PC-9 (cell line): ENCODE measurements at regions not wholly inside any gene's neighbourhood (a gene's known extent, or its start where the extent isn't known, plus 50 kb on each side); places are given as distances from the start of the nearest gene placed in this dataset.
"Not testable (repeated sequence)": the region's sequence is repeated elsewhere in the genome, so short reads cannot be mapped to it uniquely, and the experiment has no call there.

Experiments
- BruUV-seq: library from RNA; stranded (reverse); fragments of 400-500 nt; replicated peaks from 2 replicates; lab custom pipeline; 2021; lab: Mats Ljungman, UMichigan
- CTCF ChIA-PET: fragments of 300-600 bp; sonication (Branson Sonifier 250); formaldehyde crosslinking; loops from one replicate; lab custom pipeline; 2022; ENCODE audit warnings: antibody characterized with exemption; lab: Charles Lee
- POLR2A ChIA-PET: fragments of 300-600 bp; sonication (Branson Sonifier 250); formaldehyde crosslinking; loops from one replicate; lab custom pipeline; 2022; ENCODE audit warnings: antibody characterized with exemption; ENCODE audit not compliant: unreplicated experiment; lab: Charles Lee
- DNase-seq, 2 experiments: peaks; one replicate each; pipeline versions ENCODE4 v3.0.0 to v3.0.0-alpha.2; 2015 to 2022; ENCODE audit warnings: mixed read lengths in 1 of 2
- H2AFZ ChIP-seq: fragments of 200-600 bp; sonication (generic); 2 replicates; pipeline ENCODE4 v1.8.1; 2017; ENCODE audit warnings: antibody characterized with exemption
- H3F3A ChIP-seq: fragments of 200-600 bp; sonication (generic); 2 replicates; pipeline ENCODE4 v1.8.1; 2017; ENCODE audit warnings: antibody characterized with exemption, mild to moderate bottlenecking, low read depth; ENCODE audit not compliant: insufficient read depth
- H3K27ac ChIP-seq: fragments of 200-600 bp; sonication (generic); 2 replicates; pipeline ENCODE4 v1.6.1; 2016; ENCODE audit warnings: mixed run types
- H3K27me3 ChIP-seq: fragments of 200-600 bp; sonication (generic); 2 replicates; pipeline ENCODE4 v1.6.1; 2016; ENCODE audit warnings: low read depth, mixed run types; ENCODE audit not compliant: insufficient read depth
- H3K36me3 ChIP-seq: fragments of 200-600 bp; sonication (generic); 2 replicates; pipeline ENCODE4 v1.6.1; 2016; ENCODE audit warnings: low read depth, mixed run types
- H3K4me1 ChIP-seq: fragments of 200-600 bp; sonication (generic); replicated peaks from 2 replicates; pipeline ENCODE4 v1.6.1; 2016; ENCODE audit warnings: mixed run types; ENCODE audit not compliant: insufficient read depth
- H3K4me2 ChIP-seq: fragments of 200-600 bp; sonication (generic); 2 replicates; pipeline ENCODE4 v1.6.1; 2017; ENCODE audit warnings: mixed run types
- H3K4me3 ChIP-seq: fragments of 200-600 bp; sonication (generic); 2 replicates; pipeline ENCODE4 v1.6.1; 2016; ENCODE audit warnings: mixed run types
- H3K79me2 ChIP-seq: fragments of 200-600 bp; sonication (generic); 2 replicates; pipeline ENCODE4 v1.6.1; 2017; ENCODE audit warnings: low read depth, mixed run types
- H3K9me2 ChIP-seq: fragments of 200-600 bp; sonication (generic); 2 replicates; pipeline ENCODE4 v1.8.1; 2017; ENCODE audit warnings: mild to moderate bottlenecking; ENCODE audit not compliant: insufficient read depth
- H3K9me3 ChIP-seq: fragments of 200-600 bp; sonication (generic); 2 replicates; pipeline ENCODE4 v1.8.1; 2016; ENCODE audit warnings: low read depth; ENCODE audit not compliant: insufficient read depth
- H4K20me1 ChIP-seq: fragments of 200-600 bp; sonication (generic); 2 replicates; pipeline ENCODE4 v1.8.1; 2017; ENCODE audit not compliant: insufficient read depth
- EZH2 ChIP-seq: fragments of 200-600 bp; sonication (generic); IDR thresholded peaks from 2 replicates; pipeline ENCODE4 v1.8.0; 2017; ENCODE audit warnings: antibody characterized with exemption, low read depth
- intact Hi-C: fragments of 100-400 bp; cut with micrococcal nuclease; formaldehyde crosslinking; loops from one replicate; pipeline ENCODE4 v1.10.0; 2022; ENCODE audit not compliant: unreplicated experiment
- TF ChIP-seq, protein P1 (sequence below): fragments of 200-600 bp; sonication (generic); conservative IDR thresholded peaks from 2 replicates; pipeline ENCODE4 v1.6.1; 2017; ENCODE audit warnings: mixed run types, antibody characterized with exemption, mild to moderate bottlenecking, moderate library complexity

DNA sequence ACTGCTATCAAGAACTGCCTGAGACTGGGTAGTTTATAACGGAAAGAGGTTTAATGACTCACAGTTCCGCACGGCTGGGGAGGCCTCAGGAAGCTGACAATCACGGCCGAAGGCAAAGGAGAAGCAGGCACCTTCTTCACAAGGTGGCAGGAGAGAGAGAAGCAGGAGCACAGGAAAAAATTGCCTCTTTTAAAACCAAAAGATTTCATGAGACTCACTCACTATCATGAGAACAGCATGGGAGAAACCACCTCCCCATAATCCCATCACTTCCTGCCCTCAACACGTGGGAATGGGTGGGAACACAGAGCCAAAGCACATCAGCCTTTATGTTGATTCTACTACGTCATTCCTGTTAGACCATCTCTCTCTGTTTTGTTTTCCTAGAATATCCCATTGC is 650.9 kb upstream of the SEMA6D start:
- ChIA-PET CTCF (no interaction called here), POLR2A (no interaction called here)
- no peak overlapping the region for H3K4me3 ChIP-seq
- no peaks in the 10 kb centered on the region for H3F3A ChIP-seq
- H3K27ac ChIP-seq: no peak overlapping the region
- no peak overlapping the region for H3K4me2 ChIP-seq
- no peaks in the 10 kb centered on the region for H3K4me1 ChIP-seq
- H3K9me3 ChIP-seq: no peaks in the 10 kb centered on the region
- no peaks in the 10 kb centered on the region for H3K36me3 ChIP-seq
- no peaks in the 10 kb centered on the region for H3K79me2 ChIP-seq
- no peak overlapping the region for H2AFZ ChIP-seq
- no peaks in the 10 kb centered on the region for H3K9me2 ChIP-seq
- BruUV-seq: no TSS peak
- TF ChIP-seq EZH2: no peak
- TF ChIP-seq, protein P1, sequence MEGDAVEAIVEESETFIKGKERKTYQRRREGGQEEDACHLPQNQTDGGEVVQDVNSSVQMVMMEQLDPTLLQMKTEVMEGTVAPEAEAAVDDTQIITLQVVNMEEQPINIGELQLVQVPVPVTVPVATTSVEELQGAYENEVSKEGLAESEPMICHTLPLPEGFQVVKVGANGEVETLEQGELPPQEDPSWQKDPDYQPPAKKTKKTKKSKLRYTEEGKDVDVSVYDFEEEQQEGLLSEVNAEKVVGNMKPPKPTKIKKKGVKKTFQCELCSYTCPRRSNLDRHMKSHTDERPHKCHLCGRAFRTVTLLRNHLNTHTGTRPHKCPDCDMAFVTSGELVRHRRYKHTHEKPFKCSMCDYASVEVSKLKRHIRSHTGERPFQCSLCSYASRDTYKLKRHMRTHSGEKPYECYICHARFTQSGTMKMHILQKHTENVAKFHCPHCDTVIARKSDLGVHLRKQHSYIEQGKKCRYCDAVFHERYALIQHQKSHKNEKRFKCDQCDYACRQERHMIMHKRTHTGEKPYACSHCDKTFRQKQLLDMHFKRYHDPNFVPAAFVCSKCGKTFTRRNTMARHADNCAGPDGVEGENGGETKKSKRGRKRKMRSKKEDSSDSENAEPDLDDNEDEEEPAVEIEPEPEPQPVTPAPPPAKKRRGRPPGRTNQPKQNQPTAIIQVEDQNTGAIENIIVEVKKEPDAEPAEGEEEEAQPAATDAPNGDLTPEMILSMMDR: no peak
- DNase-seq: no peak
- H3K27me3 ChIP-seq: no peaks in the 10 kb centered on the region
- H4K20me1 ChIP-seq: no peaks in the 10 kb centered on the region
- intact Hi-C loops: no loop called here

DNA sequence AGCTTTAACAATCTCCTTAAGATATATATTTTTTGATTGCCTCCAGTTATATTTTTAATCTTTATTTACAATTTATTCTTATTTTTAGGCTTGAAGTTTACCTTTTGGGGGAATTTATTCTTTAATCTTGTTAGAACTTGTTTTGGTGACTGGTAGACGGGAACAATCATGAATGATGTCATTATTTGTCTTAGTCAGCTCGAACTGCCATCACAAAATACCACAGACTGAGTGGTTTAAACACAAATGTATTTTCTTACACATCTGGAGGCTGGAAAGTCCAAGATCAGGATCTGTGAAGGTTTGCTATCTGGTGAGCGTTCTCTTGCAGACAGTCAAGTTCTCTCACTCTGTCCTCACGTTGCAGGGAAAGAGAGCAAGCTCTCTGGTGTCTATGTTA is 639.5 kb upstream of the SEMA6D start:
- H3K9me3 ChIP-seq, BruUV-seq, DNase-seq, H3K27me3 ChIP-seq, intact Hi-C loops, H3K79me2 ChIP-seq, H3K27ac ChIP-seq, H3K9me2 ChIP-seq, H4K20me1 ChIP-seq, H3K4me2 ChIP-seq, H3K4me3 ChIP-seq, H3K4me1 ChIP-seq, POLR2A ChIA-PET, H2AFZ ChIP-seq, CTCF ChIA-PET, H3F3A ChIP-seq, H3K36me3 ChIP-seq: not testable (repeated sequence)

DNA sequence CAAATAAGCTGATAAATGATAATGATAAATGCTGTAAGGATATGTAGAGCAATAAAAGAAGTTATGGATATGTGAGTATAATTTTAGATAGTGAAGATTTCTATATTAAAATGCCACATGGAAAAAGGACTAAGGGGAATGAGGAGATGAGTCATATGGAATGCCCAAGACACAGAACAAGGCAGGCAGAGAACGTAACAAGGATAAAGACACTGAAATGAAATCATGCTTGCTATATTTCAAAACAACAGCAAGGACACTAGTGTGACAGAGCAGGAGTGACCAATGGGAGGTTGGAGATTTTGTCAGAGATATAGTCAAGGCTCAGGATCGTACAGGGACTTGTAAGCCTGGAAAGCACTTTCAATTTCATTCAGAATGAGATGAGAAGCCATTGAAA is 621.5 kb upstream of the SEMA6D start:
- CTCF ChIA-PET: no interaction called here
- no TSS peak for BruUV-seq

DNA sequence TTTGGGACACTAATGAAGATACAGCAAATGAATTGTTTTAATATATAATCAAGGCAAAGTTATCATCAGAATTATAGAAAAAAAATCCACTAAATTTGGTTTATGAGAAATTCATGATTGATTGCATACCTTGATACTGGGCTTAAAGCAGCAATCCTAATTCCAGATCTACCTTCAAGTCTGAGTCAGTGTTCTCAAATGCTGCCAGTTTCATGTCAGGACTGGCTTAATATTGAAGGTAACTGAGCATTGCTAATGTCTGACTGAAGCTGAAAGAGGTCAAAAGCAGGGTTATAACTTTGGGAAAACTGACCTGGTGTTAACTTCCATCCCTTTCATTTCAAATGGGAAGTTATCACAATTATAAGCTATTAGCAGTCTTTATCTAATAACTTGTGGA is 618.8 kb upstream of the SEMA6D start:
- H3K27me3 ChIP-seq, H3F3A ChIP-seq, H3K9me3 ChIP-seq, H2AFZ ChIP-seq, H3K4me1 ChIP-seq, H3K27ac ChIP-seq, CTCF ChIA-PET, H3K79me2 ChIP-seq, intact Hi-C loops, H4K20me1 ChIP-seq, POLR2A ChIA-PET, H3K4me2 ChIP-seq, H3K4me3 ChIP-seq, H3K9me2 ChIP-seq, H3K36me3 ChIP-seq, DNase-seq, BruUV-seq: not testable (repeated sequence)

More for the DNA sequence above, 621.5 kb upstream of the SEMA6D start:
- H4K20me1 ChIP-seq: no peaks in the 10 kb centered on the region
- no peaks in the 10 kb centered on the region for H3K4me1 ChIP-seq
- no peaks in the 10 kb centered on the region for H3K27me3 ChIP-seq
- intact Hi-C loops: no loop called here
- H3K36me3 ChIP-seq: no peaks in the 10 kb centered on the region
- no peak overlapping the region for H3K4me3 ChIP-seq
- no peak for DNase-seq
- no peak overlapping the region for H3K4me2 ChIP-seq
- H3K27ac ChIP-seq: no peak overlapping the region
- no peaks in the 10 kb centered on the region for H3K9me2 ChIP-seq
- H2AFZ ChIP-seq: no peak overlapping the region
- H3F3A ChIP-seq: no peaks in the 10 kb centered on the region
- no peaks in the 10 kb centered on the region for H3K79me2 ChIP-seq
- no peaks in the 10 kb centered on the region for H3K9me3 ChIP-seq
- POLR2A ChIA-PET: no interaction called here
- TF ChIP-seq, protein P1: no peak
- no peak for TF ChIP-seq EZH2

DNA sequence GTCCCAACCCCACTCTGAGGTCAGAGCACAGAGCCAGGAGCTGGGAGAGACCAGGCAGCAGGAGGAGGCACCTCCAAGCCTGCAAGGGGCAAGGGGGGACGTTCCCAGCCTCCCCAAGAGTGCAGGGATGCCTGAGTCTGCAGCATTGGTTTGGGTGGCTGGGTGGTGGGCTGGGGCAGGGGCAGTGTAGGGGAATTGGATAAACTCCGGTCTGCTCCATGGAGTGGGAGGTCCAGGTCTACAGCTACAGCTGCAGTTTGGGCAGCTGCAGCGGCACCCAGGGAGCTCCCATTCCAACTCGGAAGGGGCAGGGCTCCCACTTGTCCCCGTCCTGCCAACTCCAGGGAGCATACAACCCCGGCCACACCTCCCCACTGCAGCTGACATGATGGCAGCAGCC is 617.5 kb upstream of the SEMA6D start:
- not testable (repeated sequence) for H3K79me2 ChIP-seq

DNA sequence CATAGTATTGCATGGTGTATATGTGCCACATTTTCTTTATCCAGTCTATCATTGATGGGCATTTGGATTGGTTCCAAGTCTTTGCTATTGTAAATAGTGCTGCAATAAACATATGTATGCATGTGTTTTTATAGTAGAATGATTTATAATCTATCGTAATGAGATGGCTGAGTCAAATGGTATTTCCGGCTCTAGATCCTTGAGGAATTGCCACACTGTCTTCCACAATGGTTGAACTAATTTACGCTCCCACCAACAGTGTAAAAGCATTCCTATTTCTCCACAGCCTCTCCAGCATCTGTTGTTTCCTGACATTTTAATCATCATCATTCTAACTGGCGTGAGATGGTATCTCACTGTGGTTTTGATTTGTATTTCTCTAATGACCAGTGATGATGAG is 608.5 kb upstream of the SEMA6D start:
- BruUV-seq, H3K9me3 ChIP-seq, H3K27ac ChIP-seq, H3F3A ChIP-seq, H3K4me1 ChIP-seq, H3K79me2 ChIP-seq, H3K4me3 ChIP-seq, H3K36me3 ChIP-seq, H2AFZ ChIP-seq, intact Hi-C loops, DNase-seq, POLR2A ChIA-PET, CTCF ChIA-PET, H3K4me2 ChIP-seq, H4K20me1 ChIP-seq, H3K9me2 ChIP-seq, H3K27me3 ChIP-seq: not testable (repeated sequence)

More for the DNA sequence above, 617.5 kb upstream of the SEMA6D start:
- H2AFZ ChIP-seq, H3K9me3 ChIP-seq, H3K4me1 ChIP-seq, H3K27me3 ChIP-seq, POLR2A ChIA-PET, intact Hi-C loops, H3K36me3 ChIP-seq, H3K27ac ChIP-seq, H3K4me2 ChIP-seq, H4K20me1 ChIP-seq, DNase-seq, H3K4me3 ChIP-seq, H3K9me2 ChIP-seq, CTCF ChIA-PET, H3F3A ChIP-seq, BruUV-seq: not testable (repeated sequence)
